ENCODE measurements at regions not wholly inside any gene's neighbourhood (a gene's known extent, or its start where the extent isn't known, plus 50 kb on each side); places are given as distances from the start of the nearest gene placed in this dataset.
"Not testable (repeated sequence)": the region's sequence is repeated elsewhere in the genome, so short reads cannot be mapped to it uniquely, and the experiment has no call there.

- no peak for DNase-seq
Observed at GRCh38 chr5:77908787-77909186, 132.6 kb upstream of the TBCA start.

GRCh38 chr5:77907786-77908185 is 131.6 kb upstream of the TBCA start:
- no peak for DNase-seq

- DNase-seq = no peak
Observed at GRCh38 chr5:77906806-77907205, 130.7 kb upstream of the TBCA start.

GRCh38 chr5:77904362-77904761 is 128.2 kb upstream of the TBCA start:
- DNase-seq = no peak

- DNase-seq = no peak
Observed at GRCh38 chr5:77900691-77901090, 124.6 kb upstream of the TBCA start.

- no peak for DNase-seq
Observed at GRCh38 chr5:77898385-77898784, 122.2 kb upstream of the TBCA start.

- no peak for DNase-seq
Observed at GRCh38 chr5:77896338-77896737, 120.2 kb upstream of the TBCA start.

GRCh38 chr5:77894103-77894502 is 118.0 kb upstream of the TBCA start:
- not testable (repeated sequence) for DNase-seq

- peak in 1 of 2 experiments; percentile 3 for DNase-seq
Observed at GRCh38 chr5:77893225-77893860, 117.2 kb upstream of the TBCA start.

GRCh38 chr5:77892061-77893010 is 116.2 kb upstream of the TBCA start:
- no peak for DNase-seq

GRCh38 chr5:77885519-77885918 is 109.4 kb upstream of the TBCA start:
- no peak for DNase-seq

- DNase-seq = peak; percentile 40 to 63
Observed at GRCh38 chr5:77882670-77883257, 106.6 kb upstream of the TBCA start.

GRCh38 chr5:77881528-77881927 is 105.4 kb upstream of the TBCA start:
- no peak for DNase-seq

- no peak for DNase-seq
Observed at GRCh38 chr5:77877516-77878355, 101.6 kb upstream of the TBCA start.

GRCh38 chr5:77876862-77877502 is 100.8 kb upstream of the TBCA start:
- DNase-seq = no peak

- DNase-seq = peak; percentile 9 to 40
Observed at GRCh38 chr5:77876316-77876715, 100.2 kb upstream of the TBCA start.

- DNase-seq = no peak
Observed at GRCh38 chr5:77874691-77875090, 98.6 kb upstream of the TBCA start.

- DNase-seq = no peak
Observed at GRCh38 chr5:77873239-77873638, 97.1 kb upstream of the TBCA start.

- DNase-seq = no peak
Observed at GRCh38 chr5:77871946-77872345, 95.8 kb upstream of the TBCA start.

GRCh38 chr5:77871016-77871415 is 94.9 kb upstream of the TBCA start:
- DNase-seq = no peak

- no peak for DNase-seq
Observed at GRCh38 chr5:77869116-77869798, 93.1 kb upstream of the TBCA start.

- no peak for DNase-seq
Observed at GRCh38 chr5:77867914-77868313, 91.8 kb upstream of the TBCA start.

All from AML-193 (cell line).